ENCODE measurements at regions not wholly inside any gene's neighbourhood (a gene's known extent, or its start where the extent isn't known, plus 50 kb on each side); places are given as distances from the start of the nearest gene placed in this dataset.

DNA sequence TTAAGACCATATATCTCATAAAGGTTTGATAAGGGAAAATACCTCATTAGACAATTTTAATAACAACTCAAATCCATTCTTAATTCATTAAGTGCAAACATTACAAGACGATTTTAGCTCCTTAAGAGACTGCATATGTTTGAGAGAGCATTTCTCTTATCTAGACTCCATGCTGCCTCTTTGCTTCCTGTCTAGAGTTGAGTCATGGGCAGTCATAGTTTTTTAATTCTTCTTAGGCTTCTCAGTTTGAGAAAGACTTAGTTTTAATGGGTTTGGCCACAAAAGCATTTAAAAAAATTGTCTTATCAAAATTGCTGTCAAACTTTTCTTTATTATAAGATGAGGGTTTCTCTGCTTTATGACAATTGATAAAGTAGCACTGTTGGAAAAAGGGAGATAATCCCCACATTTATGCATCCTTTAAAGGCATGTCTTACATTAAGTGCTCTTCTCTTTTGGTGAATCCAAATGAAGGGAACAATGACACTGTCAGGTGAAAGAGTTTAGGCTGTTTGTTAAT is 713.4 kb downstream of the PCDH18 start:
- DNase-seq = no peak

DNA sequence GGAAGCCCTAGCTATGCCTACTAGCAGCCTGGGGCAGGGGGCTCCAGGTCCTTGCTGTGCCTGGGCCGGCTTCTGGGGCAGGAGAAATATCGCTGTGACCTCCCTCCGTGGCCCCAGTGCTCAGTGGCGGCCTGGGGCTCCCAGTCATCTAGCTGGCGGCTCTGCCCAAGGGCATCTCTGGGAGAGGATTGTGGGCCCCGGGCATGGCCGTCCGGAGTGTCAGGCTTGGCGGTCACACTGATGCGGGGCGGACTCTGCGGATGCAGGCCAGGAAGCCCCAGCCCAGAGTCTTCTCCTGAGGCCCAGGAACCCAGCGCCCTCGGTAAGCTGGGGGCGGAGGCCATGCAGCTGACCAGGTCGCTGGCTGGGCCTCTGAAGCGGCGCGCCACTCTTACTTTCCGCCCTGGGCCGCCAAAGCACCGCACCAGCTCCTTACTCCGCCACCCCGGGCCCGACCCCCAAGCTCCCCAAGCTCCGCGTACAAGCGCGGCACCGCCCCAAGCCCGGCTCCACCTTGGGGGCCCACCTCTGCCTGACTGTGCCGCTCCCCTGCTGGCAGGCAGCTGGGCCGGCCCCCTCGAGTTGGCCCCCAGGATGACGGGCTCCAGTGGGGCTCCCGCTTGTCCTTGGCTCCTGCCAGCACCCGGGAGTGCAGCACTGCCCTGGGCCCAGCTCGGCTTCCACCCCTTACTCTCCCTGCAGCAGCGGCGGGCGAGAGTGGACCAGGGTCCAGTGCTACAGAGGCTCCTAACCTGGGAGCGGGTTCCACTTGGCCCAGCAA is 720.0 kb downstream of the PCDH18 start:
- DNase-seq = no peak

DNA sequence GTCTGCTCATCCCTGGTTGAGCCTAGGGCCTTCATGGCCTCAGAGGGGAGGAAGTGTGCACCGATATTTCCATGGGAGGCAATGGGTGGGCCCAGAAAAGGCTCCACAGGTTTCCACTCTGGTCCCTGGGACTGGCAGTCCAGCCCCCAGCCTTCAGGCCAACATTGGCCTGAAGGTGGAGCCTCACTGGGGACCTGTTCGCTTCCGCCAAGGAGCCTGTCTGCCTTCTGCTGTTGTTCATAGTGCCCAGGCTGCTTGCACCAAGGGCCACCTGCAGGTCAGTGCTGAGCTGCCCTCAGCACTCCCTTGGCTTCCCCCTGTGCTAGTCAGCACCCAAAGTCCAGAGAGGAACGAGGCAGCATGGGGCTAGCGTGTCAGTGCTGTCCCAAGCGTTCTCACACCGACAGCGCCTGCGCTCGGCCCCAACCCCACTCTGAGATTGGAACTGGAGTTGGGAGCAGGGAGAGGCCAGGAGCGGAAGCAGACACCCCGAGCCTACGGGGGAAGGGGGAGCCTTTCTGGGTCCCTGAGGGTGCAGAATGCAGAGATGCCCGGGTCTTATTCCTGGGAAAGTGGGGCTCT is 720.7 kb downstream of the PCDH18 start:
- DNase-seq = no peak

DNA sequence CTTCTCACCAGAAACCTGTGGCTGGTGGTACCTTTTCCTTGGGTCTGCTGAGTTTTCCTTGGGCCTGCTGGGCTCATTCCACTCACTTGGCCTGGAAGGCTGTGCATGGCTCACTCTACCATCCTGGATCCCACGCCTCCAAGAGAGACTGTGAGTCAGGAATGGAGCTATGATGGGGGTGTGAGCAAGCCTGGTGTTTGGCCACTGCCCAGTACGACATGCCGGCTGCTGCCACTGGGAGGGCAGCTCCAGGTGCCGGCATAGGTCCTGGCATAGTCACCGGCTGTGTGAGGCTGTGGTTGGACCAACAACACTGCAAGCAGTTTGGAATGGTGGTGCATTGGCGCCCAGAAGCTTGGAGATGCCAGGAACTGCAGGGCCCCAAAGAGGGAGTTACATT is 721.7 kb downstream of the PCDH18 start:
- no peak for DNase-seq

DNA sequence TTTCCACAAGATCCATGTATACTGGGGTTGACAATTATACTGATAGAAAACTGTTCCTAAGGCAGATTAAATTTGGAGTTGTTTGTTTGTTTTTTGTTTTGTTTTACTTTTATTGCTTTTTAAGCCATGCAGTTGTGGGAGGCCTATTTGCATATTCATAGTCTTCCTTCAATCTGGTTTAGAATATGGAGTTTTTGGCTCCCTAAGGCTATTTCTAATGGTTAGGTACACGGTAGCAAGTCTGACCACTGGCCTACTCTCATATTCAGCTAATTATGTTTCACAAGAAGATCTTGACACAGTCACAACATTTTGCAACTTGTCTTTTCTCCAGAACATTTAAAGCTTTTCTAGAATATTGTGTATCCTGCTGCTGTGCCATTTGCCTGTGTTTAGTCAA is 725.5 kb downstream of the PCDH18 start:
- DNase-seq = no peak

DNA sequence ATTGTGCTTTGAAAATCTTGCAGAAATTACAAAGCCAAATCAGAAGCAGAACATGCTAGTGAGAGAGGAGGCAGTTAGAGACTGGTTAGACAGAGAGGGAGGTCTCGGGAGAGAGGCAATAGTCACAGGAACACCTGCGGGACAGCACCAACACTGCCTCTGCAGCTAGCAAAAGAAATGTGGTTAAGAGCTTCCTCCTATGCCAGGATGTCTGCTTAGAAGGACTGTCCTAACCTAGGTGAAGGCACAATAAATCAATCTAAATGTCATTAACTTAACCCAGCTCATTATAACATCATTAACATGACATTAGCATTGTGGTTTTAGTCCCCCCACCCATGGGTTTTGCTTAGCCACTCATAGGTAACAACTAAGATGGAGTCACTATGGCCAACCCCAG is 726.7 kb downstream of the PCDH18 start:
- DNase-seq = no peak

DNA sequence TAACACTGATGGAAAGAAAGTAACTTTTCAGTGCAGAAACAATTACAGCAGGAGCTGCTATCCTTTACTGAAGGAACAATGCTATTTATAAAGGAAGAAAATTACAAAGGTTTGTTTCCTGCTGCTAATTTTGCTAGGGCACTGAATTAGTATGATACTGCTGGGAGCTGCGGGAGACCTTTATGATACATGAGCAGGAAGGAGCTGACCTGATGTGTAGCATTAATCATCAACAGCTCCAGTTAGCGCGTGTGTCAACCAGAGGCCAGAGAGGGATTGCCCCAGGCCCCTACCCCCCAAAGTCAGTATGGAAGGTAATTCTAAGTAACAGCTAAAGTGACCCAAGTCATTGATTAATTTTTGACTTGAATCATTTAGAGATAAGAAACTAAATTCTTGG is 728.9 kb downstream of the PCDH18 start:
- DNase-seq = no peak

DNA sequence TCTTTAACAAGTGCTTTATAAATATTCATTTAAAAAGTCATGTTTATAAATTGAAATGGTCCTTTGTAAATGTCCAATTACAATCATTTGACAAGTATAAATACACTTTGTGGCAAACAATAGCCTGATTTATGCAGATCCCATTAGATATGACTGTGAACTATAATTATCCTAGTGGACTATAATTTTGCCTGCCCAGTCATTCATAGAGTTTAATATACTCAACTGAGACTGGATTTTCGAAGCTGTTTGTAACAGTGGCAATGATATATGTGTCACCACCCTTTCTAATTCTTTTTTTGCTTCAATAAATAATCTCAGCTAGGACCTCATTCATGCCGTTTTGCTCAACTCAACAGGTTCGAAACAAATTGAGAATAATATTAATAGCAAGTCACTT is 732.0 kb downstream of the PCDH18 start:
- no peak for DNase-seq

DNA sequence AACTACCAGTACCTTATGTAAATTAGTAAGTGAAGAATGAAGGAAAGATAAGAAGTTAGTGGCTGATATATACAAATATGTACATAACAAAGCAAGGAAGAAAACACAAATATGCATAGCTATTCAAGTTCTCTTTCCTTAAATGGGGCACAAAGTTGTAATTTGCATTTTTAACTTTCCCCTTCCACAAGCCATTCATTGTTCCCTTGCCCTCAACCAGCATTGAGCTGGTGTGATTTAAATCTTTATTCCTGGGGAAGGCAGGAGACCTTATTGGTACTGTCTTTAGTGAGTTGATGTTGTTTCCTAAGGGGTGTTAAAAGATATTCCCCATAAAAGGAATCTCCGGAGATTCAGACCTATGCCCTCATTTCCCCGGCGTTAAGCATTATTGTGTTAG is 735.3 kb downstream of the PCDH18 start:
- no peak for DNase-seq

DNA sequence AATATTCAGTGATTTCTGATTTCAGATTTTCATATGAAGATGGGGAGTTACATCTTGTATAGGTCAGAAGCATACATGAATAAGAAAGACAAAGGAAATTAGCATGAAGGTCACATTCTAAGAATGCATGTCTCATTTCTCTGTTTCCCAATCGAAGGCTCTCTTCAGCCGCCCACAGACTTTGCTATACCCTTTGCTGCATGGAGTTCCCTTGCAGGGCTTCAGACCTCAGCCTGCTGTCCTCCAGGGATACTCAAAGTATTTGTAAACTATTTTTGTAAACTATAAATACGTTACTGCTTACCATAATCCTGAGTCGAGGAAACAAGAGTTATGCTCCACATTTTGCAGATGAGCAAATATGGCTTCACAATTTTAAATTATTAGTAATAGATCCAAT is 738.4 kb downstream of the PCDH18 start:
- DNase-seq = no peak

DNA sequence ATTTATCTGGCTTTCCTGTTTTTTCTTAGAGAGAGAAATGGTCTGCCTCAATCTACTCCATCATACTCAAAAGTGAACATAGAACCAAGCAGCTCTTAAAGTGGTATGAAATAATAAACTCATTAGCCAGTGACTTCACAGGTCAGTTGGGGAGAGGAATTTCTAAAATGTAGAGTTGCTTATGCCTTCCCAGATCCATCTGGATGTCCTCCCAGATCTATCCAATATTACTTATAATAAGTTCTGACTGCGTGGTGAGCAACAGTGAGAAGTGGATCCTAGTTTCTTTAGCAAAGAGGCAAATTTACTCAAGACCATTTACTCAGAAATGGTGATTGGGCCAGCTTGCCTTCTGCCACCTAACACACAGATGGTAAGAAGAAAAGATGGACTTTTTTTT is 748.0 kb downstream of the PCDH18 start:
- DNase-seq = no peak

DNA sequence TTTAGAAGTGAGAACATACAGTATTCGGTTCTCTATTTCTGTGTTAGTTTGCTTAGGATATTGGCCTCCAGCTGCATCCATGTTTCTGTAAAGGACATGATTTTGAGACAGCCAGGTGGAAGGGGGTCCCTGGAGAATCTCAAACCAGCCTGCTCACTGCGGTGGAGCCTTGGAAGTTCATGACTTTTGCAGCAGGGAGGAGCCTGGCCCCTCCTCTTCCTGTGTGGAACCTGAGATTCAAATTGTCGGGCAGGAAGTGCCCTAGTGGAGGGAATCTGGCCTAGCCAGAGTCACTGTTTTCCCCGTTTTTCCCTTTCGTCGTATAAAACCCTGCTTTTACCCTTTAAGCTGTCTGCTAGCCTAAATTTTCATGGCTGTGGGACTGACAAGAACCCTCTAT is 762.6 kb downstream of the PCDH18 start:
- no peak for DNase-seq

DNA sequence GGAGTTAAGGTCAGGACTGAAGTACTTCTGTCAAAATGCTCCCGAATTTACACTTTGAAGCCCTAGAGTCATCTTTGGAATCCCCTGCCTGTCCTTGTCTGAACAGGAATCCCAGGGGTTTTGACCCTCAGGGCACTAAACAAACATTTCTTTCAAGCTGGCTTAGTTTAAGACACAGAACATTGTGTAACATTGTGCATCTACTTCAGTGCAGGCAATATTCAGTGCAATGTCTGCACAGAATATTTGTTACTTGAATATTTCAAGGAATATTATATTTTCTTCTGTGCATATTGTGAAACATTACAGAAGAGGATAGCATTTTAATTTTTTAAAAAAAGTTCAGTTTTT is 763.4 kb downstream of the PCDH18 start:
- DNase-seq = no peak

DNA sequence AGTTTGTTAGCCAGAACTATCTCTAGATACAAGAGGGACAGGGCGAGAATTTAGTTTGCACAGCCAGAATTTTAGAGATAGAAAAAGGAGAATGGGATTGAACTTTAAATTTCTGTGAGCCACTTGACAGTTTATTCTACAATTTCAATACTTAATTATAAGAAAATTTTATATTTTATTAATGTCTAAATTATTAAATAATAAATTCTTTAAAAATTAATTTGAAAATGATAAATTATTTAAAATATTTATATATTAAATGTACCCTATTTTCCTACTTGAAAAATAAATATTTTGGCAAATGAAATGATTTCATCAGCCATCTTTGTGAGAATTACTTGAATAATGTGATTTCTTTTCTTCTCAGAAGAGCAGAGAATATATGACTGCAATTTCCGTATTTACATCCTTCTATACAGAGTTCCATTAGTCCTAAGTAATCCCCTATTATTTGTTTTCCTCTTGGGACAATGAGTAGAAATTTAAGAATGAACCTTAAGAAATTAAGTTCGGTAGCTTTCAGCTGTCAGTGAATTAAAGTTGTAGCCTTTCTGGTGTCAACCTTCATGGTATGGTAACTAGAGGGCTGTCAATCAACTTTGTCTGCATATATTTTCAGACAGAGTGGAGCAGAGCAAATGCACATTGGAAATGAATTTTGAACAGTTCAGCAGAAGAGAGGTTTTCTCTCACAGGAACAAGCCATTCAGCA is 763.9 kb downstream of the PCDH18 start:
- DNase-seq = no peak

DNA sequence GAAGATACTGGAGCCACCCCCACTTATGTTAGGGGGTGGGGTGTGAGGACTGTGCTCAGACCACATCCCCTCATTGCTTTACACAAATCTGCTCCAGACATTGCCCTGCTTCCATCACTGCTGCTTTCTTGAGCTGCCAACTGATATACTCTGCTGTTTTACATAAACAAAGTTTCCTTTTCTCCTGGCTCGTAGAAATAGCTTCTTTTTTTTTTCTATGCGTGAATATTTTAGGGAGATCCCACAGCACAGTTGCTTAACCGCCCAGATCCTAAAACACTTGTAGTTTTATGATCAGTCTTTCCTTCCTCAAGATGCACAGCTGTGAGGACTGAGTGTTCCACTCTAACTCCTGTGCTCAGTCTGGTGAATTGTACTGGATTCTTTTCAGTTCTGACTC is 768.4 kb downstream of the PCDH18 start:
- no peak for DNase-seq

DNA sequence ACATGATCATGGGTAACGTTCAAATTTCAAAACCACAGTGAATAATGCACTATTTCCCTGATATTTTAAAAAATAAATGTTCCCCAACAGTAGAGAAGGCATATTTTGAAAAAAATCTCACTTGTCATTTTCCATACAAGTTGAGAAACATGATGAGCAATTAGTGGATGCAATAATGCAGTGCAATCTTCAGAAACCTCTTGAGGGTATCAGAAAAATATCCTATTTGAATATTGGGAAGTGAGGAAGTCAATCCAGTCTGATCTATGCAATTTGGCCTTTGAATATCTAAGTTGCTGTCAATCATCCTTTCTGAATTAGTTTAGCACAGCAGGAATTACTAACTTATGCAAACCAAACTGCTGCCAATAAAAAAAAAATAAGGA is 776.8 kb downstream of the PCDH18 start:
- DNase-seq = no peak

DNA sequence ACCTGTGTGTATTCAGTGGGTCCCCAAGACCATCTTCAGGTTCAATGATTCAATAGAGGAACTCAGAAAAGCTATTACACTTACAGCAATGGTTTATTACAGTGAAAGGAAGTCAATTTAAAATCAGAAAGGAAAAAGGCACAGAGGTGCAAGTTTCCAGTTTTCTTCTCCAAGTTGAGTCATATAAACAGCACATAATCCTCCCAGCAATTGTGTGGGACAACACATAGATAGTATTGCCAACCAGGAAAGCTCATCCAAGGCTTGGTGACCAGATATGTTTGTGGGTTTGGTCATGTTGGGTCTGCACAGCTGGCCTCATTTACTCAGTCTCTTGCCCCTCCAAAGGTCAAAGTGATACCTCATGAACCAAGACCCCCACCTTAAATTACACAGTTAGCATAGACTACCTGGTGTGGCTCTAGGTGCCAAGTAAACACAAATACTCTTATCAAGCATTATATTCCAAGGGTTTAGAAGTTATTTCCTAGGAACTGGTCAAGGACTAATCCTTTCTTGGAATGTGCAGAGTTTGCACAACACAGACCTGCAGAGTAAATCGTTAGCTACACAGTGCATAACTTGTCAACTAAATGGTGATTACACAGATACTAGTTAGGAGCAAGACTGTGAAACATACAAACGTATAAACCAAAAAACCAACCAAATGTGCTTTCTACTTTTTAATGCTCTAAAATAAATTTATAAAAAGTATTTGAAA is 777.3 kb downstream of the PCDH18 start:
- DNase-seq = no peak

DNA sequence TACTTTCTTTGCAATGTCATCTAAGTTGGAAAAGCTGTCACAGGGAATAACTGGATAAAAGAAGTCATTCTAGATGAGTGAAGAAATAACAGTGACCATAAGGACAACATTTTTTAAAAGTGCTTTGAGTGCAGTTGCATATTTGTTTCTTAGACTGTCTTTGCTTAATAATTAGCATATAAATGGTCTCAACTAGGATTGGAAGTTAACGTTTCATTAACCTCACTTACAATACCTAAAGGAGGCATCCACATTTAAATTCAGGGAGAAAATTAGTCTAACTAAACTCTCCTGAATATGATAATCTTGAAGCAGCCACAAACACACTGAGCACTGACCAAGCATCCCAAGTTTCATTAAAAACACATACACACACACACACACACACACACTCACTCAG is 780.7 kb downstream of the PCDH18 start:
- no peak for DNase-seq

DNA sequence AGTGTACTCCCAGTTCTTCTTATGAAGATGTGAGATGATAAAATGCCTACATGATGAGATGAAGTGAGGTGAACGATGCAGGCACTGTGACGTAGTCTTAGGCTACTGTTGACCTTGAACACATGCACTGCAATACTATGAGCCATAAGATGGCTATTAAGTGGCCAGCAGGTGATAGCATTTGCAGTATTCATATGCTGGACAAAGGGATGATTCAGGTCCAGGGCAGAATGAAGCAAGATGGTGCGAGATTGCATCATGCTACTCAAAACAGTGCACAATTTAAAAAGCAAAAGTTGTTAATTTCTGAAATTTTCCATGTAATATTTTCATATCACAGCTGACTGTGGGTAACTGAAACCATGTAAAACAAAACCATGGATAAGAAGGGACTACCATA is 781.4 kb downstream of the PCDH18 start:
- DNase-seq = no peak

DNA sequence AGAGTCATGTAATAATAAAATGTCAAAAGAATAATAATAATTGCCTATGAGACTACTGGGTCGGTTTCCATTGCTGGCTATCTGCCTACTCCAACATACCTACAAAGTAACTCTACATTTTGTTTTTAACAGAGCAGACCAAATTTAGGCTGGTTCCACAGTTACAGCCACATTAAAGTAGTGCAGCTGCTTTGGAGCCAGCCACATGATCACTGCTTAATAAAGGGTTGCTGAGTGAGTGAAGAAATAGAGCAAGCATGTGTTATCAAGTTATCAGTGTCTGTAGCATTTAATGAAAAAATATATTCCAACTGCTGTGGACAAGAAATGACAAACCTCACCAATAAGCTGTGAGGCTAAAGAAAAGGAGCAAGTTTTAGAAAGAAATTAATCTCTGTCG is 782.3 kb downstream of the PCDH18 start:
- no peak for DNase-seq

DNA sequence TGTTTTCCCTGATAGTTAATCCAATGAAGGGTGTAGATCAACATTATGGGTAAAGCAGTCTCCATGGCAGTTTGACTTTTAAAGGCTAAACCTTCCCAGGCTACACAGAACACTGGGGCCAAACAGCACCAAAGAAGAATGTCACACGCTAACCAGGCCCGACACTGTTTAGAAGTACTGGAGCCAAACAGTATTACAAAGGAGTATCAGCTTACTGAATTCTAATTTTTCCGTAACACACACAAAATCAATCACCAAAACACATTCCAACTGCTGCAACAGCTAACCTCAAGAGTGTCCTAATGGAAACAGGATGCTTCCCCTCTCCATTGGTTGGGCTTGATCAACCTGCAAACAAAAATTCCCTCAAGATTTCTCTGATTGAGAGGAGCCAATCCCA is 783.5 kb downstream of the PCDH18 start:
- DNase-seq = no peak

DNA sequence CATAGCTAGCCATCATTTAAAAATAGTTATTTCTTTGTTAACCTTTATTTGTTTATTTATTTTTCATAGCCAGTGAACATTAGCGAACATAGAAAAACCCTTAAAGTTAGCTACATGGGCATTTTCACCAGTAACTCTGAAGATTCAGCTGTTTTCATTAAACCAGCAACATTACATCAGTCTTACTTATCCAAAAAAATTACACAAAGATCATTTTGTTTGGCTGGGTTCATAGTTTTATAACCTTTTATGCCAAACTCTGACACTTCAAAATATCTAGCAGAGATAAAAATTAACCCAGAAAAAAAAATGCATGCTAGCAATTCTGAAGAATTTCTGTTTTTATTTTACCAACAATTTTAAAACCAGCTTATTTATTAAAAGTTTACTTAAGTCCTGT is 784.1 kb downstream of the PCDH18 start:
- no peak for DNase-seq

DNA sequence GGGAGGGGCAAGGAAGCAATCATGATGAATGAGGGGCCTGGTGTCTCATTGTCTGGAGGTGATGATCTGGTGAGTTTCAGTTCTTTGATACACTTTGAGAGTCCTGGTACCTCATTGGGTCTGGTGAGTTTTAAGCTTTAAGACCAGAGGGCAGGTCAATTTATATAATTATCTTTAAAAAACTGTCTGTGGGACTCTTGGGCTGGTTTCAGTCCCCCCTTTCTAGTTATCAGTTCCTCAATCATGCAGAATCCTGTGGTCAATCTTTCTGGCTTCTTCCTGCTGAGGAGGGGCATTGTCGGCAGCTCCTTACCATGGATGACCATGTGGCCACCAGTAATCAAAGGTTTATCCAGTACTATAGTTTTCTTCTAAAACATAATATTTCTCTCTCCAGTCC is 789.1 kb downstream of the PCDH18 start:
- no peak for DNase-seq

DNA sequence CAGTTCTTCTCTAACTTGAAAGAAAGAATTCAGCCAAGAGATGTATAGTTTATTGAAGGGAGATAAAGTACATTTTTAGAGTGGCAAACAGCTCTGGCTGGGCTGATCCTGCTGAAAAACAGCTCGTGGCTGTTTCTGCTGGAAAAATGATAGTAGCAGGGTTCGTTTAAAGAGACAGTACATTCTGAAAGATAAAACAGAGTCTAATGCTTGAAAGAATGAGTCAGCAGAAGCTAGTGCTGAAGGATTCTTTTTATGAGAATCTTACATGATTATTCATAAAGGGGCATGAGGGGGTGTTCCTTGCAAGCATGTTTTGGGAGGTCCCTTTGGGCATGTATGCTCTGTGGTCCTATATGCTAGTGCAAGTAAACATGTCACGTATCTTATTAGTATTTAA is 790.0 kb downstream of the PCDH18 start:
- no peak for DNase-seq

Data from GDM1 (cell line).